GM06990 (cell line): ENCODE measurements at regions not wholly inside any gene's neighbourhood (a gene's known extent, or its start where the extent isn't known, plus 50 kb on each side); places are given as distances from the start of the nearest gene placed in this dataset.

ENCODE experiments used
- DNase-seq: peaks from one replicate; pipeline ENCODE4 v3.0.0-alpha.2; 2011; ENCODE audit not compliant: insufficient read length; ENCODE audit errors: extremely low read depth
- H3K27me3 ChIP-seq: replicated peaks from 2 replicates; pipeline ENCODE4 v1.6.0; 2011; ENCODE audit warnings: low read length; ENCODE audit not compliant: control insufficient read depth, insufficient read depth
- H3K36me3 ChIP-seq: 2 replicates; pipeline ENCODE4 v1.5.1; 2011; ENCODE audit warnings: low read length; ENCODE audit not compliant: control insufficient read depth, insufficient read depth
- H3K4me3 ChIP-seq: replicated peaks from 2 replicates; pipeline ENCODE4 v1.5.1; 2011; ENCODE audit warnings: low read depth, mild to moderate bottlenecking, control low read depth, low read length
- CTCF ChIP-seq: IDR thresholded peaks from 2 replicates; pipeline ENCODE4 v1.5.1; 2011; ENCODE audit warnings: low read length, control low read depth, mild to moderate bottlenecking, inconsistent platforms; ENCODE audit not compliant: insufficient read depth, poor library complexity, severe bottlenecking

GRCh38 chr2:52939250-52939649 lies 828.4 kb upstream of the CHAC2 start:
- no peak for TF ChIP-seq CTCF
- H3K27me3 ChIP-seq = no peaks in the 10 kb centered on the region
- H3K36me3 ChIP-seq = no peaks in the 10 kb centered on the region
- DNase-seq = no peak
- H3K4me3 ChIP-seq = no peak overlapping the region

GRCh38 chr2:52936029-52936428 lies 831.6 kb upstream of the CHAC2 start:
- Histone ChIP-seq H3K4me3 (no peak overlapping the region), H3K27me3 (no peaks in the 10 kb centered on the region), H3K36me3 (no peaks in the 10 kb centered on the region)
- TF ChIP-seq CTCF = no peak
- no peak for DNase-seq

GRCh38 chr2:52934920-52935640 lies 832.5 kb upstream of the CHAC2 start:
- DNase-seq = no peak
- TF ChIP-seq CTCF = no peak
- Histone ChIP-seq H3K4me3 (no peak overlapping the region), H3K27me3 (no peaks in the 10 kb centered on the region), H3K36me3 (no peaks in the 10 kb centered on the region)

DNA sequence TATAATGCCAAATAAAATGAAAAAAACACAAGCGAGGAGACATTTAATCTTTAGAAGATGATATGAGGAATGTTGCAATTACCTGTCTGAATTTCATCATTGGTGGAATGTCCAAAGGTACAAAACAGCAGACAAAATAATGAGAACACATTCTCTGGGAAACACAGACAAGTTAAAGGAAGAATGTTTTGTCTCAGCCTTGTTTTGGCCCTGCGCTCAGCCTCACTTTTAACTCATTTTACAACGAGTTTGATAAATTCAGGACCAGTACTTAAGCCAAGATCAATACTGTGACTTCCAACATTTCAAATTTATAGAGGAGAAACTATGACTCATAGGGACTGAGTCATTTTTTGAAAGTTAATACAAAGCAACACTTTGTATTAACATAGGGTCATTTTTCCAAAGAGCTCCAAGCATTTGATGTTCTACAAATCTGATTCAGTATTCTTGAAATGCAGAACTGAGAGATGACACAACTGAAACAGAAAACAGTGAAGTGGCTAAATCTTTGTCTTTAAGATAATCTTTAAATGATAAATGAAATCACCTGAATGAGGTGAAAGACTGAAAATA lies 833.2 kb upstream of the CHAC2 start:
- no peaks in the 10 kb centered on the region for H3K36me3 ChIP-seq
- no peak for DNase-seq
- no peaks in the 10 kb centered on the region for H3K27me3 ChIP-seq
- no peak for TF ChIP-seq CTCF
- H3K4me3 ChIP-seq = no peak overlapping the region

DNA sequence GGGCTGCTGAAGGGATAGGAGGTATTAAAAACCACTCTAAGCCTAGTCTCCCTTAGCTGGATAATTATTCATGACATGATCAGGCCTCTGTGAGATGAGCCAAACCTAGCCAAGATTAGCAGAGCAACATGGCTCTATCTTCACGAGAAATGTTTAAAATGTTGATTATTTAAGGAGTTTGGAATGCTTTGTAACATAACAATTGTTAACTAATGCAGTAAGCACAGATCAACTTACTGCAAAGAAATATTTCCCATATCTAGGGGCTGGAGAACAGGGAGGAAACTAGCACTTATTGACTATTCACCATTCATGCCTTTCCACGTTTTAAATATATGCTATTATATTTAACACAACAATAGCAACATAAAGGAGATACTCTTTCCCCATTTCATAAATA lies 833.7 kb upstream of the CHAC2 start:
- no peak for DNase-seq
- Histone ChIP-seq H3K4me3 (no peak overlapping the region), H3K27me3 (no peaks in the 10 kb centered on the region)

More for the DNA sequence above, 833.7 kb upstream of the CHAC2 start:
- H3K36me3 ChIP-seq = no peaks in the 10 kb centered on the region
- TF ChIP-seq CTCF = no peak
